CD4-positive, alpha-beta T cell treated with Interferon gamma for 1 hour (primary cell): ENCODE measurements at regions not wholly inside any gene's neighbourhood (a gene's known extent, or its start where the extent isn't known, plus 50 kb on each side); places are given as distances from the start of the nearest gene placed in this dataset.

Source experiments
- DNase-seq: peaks from one replicate; pipeline ENCODE4 v3.0.0-alpha.2; 2020

DNA sequence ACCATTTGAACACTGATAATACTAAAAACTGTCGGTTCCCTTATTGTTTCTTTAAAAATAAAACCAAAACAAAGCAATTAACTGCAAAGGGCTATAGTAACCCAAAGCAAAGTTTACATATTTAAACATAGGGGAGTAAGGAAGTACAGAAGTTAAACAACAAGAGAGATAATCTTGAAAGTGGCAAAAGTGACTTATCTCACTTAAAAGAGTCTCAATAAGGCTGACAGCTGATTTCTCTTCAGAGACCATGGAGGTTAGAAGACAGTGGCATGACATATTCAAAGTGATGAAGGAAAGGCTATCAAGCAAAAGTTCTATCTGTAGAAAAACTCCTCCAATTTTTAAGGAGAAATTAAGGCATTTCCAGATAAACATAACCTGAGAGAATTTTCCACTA, 233.5 kb upstream of the HDAC9 start:
- DNase-seq, result no peak

DNA sequence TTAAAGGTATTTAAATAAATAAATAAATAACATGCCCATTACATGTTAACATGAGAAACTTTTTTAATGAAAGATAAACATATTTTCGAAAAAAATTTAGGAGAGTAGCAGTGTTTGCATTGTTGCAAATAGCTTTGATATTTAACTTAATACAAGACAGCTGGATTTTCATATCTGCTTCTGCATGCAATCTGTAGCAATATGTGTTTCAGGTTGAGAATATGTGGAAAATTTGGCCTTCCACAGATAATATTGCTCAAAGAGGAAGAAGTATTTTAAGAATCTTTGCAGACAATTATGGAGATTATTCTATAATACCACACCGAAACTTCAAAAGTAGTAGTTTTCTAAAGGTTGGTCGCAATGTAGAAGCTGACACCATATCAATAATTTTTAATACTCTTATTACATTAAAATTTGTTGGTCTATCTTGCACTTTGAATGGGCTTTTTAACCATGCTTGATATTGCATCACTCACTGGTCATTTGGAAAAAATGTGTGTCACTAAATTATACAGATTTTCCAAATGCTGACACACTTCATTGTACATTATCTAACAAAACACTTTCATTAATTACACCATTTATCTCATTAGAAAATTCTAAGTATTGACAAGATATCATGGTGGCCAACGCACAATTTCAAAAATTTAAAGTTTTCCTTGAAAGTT, 229.8 kb upstream of the HDAC9 start:
- DNase-seq, result no peak

DNA sequence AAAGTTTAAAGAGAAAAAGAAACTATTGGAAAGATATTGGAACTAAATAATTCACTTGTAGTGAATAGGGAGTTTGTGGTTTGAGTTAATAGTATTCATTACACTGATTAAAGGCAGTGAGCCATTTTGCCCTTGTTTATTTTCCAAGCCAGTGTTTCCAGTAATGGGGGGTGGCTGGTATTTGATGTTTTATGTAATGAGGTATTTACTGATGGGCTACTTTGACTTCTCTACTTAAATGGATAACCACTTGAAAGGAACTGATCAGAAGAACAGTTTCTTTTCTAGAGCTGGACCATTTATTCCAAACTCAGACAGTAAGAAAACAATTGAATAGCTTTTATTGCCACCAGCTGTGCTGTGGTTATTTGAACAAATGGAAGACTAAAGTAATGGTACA, 227.0 kb upstream of the HDAC9 start:
- DNase-seq, result no peak

DNA sequence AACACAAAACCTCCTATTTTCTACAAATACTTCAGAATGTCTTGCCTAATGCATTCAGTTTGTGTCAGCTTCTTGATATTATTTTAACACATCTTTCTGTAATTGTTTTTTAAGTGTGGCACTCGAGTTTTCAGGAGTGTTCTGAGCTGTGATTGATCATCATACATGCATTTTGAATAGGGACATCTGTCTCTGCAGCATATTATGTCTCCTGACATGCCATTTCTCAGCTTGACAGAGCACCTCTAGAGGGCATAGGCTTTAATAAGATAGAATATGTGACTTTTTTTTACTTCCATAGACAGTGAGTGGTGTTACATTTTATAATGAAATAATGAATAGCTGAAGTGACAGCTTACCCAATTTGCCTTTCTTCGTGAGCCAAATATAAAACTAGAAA, 219.2 kb upstream of the HDAC9 start:
- DNase-seq, result no peak

DNA sequence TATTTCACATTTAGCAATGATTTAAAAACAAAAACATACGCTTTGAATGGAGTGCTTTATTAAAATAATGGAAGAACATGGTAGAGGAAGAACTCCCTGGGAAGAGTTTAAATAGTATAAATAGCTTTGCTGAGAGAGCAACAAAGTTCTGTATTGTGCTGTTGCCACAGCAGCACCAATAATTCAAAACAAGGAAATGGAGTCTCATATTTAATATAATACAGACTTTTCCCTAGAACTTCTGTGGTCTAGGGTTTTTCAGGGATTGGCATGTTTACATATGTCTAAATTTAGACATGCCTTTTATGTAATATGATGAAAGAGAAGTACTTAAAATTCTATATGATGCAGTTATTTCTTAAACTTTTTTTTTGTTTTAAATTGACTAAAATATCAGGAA, 217.2 kb upstream of the HDAC9 start:
- DNase-seq, result no peak

DNA sequence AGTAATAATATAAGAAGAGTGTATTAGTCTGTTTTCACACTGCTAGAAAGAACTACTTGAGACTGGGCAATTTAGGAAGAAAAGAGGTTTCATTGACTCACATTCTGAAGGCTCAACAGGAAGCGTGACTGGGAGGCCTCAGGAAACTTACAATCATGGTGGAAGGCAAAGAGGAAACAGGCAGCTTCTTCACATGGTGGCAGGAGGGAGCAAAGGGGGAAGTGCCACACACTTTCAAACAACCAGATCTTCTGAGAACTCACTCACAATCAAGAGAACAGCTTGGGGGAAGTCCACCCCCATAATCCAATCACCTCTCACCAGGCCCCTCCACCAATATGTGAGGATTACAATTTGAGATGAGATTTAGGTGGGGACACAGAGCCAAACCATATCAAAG, 212.5 kb upstream of the HDAC9 start:
- no peak for DNase-seq

DNA sequence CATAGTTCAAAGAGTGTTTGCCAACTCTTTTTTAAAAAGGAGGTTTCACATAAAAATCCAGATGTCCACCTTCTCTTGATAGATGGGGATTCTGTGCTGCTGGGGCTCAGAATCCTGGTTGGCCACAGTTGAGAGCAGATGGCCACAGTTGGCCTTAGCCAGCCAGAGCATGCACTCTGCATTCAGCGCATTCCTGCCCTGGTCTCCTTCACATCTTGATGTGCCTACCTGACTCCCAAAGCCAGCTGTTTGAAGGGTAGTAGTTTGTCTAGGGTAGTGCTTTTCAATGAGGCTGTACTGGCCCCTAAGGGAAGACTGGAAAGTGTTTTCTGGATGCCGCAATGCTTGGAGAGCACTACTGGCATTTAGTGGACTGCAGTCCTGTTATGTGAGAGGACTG, 208.1 kb upstream of the HDAC9 start:
- DNase-seq, result no peak

DNA sequence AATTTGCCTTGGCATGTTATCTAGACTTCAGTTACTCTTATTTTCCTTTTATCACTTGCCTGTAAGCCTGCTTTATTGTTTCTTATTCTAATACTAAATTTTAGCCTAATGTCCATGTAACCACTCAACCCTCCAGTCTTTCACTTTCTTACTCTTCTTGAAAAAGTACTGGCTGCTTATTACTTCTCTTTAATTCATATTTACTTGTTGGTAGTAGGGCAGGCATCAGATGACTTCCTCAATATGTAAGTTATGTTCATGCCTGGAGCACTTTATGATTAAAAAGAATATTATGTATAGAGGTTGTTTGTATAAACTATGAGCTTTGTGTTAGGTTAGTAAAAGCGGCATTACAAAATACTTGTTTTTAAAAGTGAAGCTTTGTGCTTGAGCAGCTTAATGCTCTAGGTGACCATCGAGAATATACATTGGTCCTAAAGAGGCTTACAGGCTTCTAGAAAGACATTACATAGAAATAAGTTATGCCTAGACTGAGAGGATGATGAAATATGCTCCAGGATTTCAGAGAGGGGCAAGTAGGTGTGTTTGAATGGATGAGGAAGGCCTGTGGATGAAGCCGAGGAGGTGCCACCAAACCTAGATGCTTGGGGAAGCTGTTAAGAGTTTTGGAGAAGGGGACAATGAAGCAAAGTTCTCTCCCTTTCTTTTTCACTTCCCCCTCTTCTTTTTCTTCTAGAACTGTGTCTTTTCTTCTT, 207.1 kb upstream of the HDAC9 start:
- no peak for DNase-seq

DNA sequence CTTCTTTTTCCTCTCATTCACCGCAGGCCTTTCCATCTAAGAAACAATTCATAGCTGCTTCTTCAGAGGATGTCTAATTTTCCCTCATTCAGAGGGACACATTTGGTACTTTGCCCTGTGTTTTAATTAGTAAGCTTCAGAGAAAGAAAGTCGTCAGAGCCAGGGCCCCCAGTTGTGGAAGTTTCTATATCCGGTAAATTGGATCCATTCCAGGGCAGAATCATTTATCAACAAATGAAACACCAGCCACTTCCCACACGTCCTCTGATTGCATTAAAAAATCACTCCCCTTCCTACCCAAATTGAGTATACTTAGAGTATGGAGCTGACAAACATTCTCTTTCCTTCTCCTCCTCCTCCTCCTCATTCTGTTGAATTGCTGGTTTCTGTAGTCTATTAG, 205.8 kb upstream of the HDAC9 start:
- DNase-seq, result no peak

DNA sequence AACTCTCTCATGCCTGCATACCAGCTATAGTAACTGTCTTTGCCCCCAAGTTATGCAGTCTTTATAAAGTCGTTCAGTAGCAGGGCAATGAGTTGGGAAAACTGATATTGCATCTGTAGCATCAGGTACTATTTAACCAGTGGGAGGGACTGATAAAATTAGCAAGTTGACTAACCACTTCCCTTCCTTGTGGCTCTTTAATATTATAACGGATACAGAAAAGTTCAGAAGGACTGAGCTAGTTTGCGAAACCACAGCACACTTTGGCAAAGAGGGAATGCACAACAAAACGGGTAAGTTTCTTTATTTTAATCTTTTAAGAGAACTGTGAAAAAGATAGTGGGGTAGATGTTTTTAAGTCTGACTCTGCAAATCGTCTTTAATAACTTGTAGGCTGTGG, 205.3 kb upstream of the HDAC9 start:
- no peak for DNase-seq

DNA sequence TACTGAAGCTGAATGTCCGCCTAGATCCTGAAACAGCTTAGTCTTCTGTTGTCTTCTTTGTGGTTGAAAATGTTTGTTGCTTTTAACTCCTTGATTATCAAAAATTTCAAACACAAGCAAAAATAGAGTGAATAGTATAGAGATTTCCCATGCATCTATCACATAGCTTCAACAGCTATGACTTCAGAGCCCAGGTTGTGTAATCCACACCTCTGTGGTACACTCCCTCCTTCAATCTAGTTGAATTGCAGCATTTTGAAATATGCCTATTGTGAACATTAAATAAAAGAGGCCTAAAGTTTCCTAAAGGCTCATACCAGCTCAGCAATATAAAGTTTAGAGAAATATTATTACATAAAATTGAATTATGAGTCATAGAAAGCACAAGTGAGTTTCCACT, 204.7 kb upstream of the HDAC9 start:
- DNase-seq, result no peak

DNA sequence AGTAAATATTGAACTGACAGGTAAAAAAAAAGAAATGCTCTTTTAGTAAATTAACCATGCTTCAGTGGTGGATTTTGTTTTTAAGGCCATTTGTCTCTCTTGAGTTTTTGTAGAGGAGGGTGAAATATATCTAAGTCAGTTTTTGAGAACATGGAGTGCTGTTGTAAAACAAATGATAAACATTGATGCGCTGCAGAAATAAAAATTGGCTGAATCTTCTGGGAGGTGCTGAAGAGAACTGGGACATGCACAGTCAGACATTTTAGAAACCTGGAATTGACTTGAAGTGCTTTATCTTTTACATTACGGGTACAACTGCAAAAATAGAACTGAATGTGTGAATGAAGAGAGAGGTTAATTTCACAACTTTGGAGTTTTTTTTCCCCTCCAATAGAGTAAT, 203.0 kb upstream of the HDAC9 start:
- DNase-seq, result no peak

DNA sequence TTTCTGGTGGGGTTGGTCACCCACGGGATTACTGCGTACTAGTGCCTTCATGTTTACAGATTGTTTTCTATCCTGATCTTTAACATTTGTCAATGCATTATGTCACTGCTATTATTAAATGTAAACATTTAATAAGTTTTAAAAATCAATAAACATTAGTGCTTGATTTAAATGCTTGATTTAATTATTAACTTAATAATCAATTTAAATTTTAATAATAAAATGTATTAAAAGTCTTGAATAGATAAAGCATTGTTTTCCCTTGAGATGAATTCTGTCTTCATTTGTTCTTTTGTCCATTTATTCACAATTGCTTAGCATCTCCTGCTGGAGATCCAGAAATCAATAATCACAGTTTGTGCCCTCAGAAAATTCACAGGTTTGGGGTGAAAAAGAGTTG, 201.8 kb upstream of the HDAC9 start:
- no peak for DNase-seq

DNA sequence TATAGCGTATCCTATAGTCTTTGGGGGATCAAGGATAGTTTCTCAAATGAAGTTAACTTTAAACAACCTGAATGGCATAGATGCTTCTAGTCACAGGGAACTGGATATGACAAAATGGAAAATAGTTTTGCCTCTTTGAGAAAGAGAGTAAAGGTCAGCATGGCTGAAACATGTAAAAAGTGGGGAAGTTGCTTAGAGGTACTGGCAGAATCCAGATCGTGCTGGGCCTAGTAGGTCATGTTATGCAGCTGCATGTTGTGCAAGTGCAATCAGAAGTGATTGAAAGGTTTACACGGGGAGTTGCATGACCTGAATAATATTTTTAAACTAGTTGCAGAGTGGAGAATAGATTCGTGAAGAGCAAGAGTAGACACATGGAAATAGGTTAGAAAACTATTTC, 201.1 kb upstream of the HDAC9 start:
- DNase-seq, result no peak

DNA sequence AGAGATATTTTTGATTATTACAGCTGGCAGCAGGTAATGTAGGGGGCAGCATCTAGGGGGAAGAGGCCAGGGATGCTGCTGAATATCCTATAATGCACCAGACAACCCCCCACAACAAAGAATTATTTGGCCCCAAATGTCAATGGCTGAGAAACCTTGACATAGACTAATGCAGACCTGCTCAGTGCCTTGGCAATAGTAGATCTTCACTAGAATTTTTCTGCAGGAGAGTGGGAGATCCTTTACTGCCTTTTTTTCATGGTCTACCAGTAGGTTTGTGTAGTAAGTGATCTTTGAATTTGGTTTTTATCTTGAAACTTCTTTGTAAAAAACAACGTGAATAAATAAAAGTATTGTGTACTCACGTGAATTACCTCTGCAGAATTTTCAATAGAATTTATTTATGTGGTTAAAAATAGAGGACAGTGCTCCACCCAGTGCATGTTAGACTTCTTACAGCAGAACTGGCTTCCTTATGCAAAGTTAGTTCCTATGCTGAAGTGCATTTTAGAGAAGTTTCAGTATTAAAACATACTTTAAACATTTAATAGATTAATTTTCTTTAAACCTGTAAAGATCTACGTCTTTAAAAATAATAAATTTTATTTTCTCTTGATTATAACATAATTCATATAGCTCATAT, 199.6 kb upstream of the HDAC9 start:
- DNase-seq, result no peak

DNA sequence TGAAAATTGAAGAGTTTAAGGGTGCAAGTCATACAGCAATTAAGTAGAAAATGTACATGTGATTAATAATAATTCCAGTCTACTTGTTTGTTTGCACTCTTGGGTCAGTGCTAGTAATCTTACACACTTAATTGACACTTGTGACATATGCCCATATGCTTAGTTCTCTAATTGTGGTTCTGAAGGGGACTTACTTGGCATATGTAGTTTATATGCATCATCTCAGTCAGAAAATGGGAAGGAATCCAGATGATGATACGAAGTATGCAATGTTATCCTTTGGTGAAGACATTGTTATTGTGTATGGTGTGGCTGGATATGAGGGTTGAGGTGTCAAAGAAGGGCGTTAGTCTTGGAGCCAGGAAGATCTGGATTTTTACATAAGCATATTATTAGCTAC, 193.5 kb upstream of the HDAC9 start:
- no peak for DNase-seq

DNA sequence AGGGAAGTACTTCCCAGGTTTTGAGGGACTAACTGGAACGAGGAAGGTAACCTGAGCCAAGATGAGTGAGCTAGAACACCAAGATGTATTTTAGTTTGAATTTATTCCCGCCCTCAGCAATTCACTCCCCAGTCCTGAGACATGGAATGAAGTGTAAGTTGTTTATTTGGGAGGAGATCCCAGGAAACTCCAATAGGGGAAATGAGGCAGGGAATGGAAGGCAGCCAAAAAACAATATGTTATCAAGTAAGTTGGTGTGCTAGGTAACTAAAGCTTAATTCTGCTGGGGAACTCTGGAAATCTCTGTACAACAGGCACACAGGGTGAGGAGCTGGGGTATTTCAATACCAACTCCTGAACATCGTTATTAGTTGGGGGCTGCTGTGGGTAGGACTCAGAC, 189.7 kb upstream of the HDAC9 start:
- no peak for DNase-seq

DNA sequence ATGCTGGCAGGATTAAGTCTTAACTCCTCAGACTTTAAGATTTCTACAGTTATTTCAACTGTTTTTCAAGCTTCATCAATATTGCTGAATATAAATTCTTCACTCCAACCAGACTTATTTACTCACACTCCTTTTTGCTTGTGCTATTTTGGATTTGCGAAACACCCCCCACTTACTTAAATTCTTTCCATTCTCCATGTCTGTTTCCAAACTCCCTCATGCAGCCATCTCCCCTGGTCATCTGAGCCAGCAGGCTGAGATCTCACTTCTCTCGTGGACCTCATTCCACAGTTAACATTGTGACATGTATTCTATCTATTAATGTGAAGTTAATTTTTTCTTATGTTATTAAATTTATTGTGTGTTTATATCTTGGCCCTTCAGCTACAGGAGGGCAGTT, 188.9 kb upstream of the HDAC9 start:
- no peak for DNase-seq

DNA sequence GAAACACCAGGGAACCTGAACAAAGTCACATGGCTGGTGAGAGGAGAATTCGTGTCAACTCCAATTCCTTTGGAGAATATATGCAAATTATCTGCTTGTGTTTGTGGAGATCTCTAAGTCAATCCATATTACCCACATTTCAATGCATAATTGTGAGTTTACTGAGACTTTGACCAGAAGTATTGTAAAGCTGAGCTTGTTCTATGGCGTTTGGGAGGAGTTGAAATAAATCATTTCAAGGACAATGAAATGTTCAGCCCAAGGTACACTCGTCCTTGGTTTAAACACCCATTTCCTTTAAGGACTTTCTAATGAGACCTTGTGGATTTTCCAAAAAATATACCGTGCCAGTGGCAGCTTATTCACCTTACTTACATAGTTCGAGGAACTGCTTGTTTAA, 186.6 kb upstream of the HDAC9 start:
- DNase-seq, result no peak

DNA sequence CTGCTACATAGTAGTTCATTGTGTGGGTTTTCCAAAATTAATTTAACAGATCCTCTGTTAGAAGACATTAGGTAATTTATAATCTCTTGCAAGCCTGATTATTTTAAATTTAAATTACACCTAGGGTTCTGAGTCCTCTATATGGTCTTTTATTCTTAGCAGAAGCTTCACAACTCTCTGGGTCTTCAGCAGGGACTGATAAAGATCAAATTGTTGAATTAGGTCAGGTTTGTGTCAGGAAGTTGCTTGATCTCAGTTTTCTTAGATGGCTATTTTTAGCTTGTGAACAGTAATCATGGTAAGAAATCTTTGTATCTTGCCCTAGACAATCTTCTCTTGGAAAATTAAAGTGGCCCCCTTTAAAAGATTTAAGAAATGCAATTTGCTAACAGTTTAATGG, 183.1 kb upstream of the HDAC9 start:
- no peak for DNase-seq

DNA sequence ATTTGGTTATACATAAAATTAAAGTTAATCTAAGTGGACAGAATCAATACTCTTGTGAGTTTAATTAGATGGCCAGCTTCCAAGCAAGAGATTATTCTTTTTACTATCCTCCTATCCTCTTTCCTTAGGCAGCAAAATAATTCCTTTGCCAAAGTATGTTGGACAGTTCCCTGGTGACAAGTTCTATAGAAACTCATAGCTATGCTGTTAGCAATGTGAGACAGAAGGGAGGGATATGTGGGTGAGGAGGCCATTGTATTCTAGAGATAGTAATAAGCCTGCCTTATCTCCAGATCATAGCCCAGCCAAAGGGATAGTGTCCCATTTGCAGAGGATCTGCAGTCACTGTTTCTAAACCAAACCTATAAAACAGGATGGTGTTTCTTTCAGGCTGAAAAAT, 181.6 kb upstream of the HDAC9 start:
- DNase-seq, result no peak

DNA sequence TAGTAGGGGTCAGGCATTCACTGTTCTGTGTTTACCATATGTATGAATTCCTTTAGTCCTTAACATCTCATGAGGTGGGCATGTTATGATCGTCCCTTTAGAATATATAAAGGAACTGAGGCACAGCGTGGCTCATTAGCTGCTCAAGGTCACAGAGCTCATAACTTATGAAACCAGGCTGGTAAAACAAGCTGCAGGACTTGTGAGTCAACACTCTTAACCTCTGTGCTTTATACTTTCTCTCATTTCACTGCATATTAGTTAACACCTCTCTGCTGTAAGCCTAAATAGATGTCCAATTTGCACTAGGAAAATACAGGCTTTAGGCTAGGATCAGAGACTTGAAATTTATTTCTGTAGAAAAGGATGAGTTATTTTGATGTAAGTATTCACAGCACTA, 180.3 kb upstream of the HDAC9 start:
- DNase-seq, result no peak

DNA sequence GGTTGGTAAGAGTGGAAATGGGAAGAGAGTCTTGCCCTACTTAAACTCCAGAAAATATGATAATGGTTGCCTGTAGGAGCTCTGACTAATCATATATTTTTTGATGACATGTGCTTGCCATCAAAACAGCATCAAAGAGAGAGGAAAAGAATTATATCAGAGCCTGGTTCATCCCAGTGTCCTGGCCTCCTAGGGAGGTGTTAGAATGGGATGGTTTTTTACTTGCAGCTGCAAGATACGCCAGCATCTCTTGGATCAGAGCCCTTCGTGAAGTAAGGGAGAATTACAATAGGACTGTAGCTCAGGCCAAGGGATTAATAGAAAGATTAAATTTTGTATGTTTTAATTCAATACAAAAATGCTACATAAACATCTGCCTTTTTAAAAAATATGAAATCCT, 177.6 kb upstream of the HDAC9 start:
- no peak for DNase-seq

DNA sequence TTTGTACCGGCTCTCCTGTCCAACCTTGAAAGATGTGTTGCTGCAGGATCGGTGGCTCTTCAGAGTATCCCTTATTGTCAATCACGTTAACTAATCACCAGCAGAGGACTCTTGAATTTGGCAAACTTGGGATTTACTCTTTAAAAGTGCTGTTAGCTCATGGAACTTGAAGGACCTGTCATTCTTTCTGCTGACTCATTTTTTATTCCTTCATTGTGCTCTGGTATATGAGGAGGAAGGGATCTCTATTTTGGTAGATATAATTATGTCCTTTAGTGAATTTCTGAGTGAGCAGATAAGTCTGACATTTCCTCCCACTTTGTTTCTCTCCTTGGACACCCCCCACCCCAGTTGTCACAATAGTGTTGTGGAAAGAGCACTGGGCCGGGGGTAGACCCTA, 175.1 kb upstream of the HDAC9 start:
- no peak for DNase-seq
